Activated naive CD4-positive, alpha-beta T cell treated with Interleukin-2 at 50 U/mL for 16 hours (primary cell): ENCODE measurements at regions not wholly inside any gene's neighbourhood (a gene's known extent, or its start where the extent isn't known, plus 50 kb on each side); places are given as distances from the start of the nearest gene placed in this dataset.

ENCODE experiments used
- DNase-seq: peaks from one replicate; pipeline ENCODE4 v3.0.0-alpha.2; 2020

DNA sequence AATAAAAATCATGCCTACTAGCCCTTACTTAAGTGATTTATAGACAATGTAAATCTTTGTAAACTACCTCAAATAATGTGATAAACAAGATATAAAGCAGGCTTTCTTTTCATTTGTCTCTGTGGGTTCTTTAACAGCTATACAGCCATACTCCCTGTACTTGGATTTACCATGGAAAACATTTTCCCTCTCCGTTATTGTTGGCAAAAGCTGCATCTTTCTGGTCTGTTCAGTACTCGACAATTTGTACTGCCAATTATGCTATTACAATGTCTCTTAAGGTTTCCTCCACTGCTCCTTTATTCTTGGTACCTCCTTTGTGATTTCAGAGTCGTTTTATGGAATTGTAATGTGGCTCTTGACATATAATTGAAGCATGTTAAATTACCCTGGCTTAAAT is 426.3 kb upstream of the PKDCC start:
- no peak for DNase-seq

DNA sequence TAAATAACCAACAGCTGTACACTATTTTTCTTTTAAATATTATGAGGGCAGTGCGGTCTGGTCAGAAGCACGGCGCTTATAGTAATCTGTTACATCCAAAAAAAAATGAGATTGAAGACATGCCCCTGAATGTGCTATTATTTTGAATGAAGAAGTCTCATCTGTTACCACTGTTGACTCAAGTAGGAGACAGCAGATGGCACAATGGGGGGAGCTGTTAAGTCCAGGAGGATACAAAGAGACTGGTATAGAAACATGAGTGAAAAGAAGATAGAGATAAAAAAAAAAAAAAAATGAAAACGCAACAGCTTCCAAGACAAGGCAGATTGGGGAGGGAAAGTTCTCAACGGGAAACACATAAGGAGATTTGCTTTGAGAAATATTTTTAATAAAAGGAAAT is 425.5 kb upstream of the PKDCC start:
- no peak for DNase-seq

DNA sequence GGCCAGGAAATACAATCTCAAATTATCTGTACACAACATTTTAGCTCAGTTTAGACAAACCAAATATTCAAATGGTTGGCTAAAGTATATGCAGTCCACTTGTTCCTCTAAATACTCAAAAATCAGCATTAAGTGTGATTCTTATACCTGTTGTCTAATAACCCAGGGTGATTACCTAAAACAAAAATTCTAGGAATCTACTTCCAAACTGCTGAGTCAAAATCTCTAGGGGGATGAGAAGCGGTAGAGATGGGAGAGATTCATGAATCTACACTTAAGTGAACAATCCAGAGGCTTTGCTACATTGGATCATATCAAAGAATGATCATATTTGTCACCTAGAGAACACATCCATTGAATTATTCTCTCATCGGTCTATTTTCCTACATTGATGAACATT is 420.9 kb upstream of the PKDCC start:
- DNase-seq = no peak

DNA sequence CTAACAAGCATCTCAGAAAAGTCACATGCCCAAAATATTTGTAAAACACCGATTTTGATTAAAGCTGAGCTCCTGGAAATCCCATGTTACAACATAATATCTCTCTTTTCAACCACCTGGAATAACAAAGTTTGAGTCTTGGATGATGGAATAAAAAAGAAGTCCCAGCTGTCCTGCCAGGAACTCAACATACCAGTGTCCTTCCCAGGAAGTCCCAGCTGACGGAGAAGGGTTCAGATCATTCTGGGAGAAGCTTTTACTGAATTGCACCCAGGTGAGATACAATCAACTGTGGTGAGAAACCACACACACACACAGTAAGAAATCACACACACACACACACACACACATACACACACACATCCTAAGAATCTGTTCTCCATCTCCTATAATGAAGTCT is 413.1 kb upstream of the PKDCC start:
- no peak for DNase-seq

DNA sequence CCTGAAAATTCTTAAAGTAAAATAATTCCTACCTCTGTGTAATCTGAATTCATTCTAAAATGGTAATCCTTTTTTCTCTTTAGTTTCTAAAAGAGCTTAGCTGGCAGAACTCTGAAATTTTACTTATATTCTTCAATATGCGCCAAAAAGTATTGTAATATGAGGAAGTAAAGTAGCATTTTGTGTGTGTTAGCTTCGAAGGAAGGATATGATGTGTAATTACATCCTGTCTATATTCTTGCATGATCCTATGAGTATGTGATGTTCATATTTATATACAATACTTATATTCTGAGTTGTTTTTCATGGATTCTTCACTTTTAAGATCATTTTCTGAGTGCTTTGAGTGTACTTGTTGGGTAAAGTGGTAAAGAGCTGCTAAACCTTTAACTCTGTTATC is 402.9 kb upstream of the PKDCC start:
- DNase-seq = no peak

DNA sequence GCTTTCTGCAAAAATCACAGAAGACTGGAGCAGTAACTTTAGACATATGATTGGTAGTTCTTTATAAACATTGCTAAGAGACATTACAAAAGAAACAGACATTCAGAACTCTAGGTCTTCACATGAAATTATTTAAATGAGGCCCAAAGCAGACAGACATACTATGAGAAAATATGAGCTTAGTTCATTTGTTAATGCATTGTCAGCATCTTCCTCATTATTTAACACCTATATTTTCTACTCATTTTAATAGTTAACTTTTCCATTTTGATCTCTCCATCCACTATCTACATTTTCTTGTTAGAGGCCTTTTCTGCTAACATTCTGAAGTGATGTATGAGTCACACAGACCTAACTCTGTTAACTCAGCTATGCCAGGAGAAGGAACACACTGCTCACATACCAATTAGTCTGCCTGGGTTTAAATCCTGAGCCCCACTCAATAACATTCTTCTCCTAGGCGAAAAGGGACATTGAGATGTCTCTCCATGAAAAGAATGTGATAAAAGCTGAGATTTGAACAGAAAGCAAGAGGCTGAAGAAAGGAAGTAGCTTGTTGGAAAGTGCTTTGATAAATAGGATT is 400.3 kb upstream of the PKDCC start:
- no peak for DNase-seq

DNA sequence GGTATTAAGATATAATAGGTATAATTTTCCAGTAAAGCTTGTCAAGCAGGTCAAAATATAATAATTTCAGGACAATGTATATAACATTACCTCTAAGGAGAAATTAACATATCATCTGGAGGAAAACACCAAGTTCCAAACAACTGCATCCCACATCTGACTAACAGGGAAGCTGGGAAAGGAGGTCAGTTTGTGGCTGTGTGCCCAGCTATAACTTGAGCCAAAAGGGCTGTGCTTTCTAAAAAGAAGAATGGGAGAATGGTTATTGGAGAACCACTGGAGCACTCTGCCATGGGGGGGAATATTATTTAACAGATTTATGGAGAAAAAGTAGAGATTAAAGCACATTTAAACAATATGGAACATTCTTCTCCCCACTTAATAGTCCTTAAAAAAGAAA is 390.6 kb upstream of the PKDCC start:
- DNase-seq = no peak

DNA sequence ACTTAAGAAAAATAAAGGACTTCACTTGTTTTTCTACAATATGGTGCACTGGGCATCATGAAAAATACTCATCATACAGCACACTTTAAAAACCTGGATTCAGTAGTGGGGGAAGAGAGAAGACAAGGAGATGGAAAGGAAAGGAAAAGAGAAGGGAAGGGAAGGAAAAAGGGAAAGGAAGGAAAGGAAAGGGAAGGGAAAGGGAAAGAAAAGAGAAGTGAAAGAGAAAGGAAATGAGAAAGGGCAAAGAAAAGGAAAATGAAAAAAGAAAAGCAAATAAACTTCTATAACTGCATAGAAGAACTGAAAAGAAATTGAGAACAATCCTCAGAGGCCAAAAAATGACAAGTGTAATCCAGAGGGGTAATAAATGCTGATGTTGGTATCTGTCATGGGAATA is 388.1 kb upstream of the PKDCC start:
- DNase-seq = no peak

DNA sequence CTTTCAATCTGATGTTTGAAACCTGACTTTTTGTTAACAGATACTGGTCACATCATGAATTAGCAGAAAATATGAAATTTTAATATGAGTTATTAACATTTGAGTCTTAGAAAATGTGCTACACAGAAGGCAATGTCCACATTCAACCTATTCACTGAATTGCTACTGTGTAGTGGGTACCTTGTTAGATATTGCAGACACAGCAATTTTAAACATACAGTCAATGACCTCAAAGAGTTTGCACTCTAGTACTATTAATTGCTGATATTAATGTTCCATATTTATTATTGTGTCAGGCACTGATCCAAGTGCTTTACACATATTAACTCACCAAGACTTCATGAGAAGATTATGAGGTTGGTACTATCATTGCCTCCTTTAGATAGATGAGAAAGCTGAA is 385.4 kb upstream of the PKDCC start:
- DNase-seq = no peak

DNA sequence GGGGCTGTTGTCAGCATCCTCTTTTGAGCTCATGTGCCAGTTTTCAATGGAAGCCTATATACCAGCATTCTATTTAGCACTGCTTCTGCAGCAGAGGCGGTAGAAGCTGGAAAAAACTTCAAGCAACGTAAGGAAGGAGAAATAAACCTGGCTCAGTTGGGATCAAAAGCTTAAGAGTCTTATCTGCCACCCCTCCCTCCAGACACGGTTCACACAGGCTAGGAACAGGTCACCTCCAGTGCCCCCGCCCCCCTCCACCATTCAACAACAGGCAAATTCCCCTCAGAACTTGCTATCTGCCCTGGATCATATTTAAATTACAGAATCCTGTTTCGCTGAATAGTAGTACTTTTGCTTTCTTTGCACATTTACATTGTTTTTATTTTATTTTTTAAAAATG is 384.8 kb upstream of the PKDCC start:
- DNase-seq = no peak

DNA sequence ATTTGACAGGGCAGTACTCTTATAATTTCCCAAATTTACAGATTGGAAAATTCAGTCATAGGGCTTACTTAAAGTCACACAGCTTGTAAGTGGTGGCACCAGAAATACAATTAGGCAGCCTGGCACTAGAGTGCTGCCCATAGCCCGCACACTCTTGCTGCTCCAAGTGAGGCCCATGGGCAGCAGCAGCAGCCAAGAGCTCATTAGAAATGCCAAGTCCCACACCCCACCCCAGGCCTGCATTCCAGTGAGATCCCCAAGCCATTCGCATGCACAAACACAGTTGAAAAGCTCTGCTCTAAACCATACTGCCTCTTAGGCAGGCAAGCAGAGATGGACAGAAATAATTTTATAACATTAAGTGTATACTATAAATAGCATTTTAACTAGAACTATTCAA is 379.3 kb upstream of the PKDCC start:
- DNase-seq = no peak

DNA sequence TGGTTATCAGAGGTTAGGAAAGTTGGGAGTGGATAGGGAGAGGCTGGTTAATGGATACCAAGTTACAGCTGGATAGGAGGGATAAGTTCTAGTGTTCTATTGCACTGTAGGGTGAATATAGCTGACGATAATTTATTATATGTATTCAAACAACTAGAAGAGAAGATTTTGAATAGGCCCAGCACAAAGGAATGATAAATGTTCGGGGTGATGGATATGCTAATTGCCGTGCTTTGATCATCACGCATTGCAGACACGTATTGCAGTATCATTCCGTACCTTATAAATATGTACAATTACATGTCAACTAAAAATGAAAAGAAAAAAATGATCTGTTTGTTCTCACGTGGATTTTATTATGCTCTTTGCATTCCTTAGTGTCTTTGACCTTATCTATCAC is 369.2 kb upstream of the PKDCC start:
- no peak for DNase-seq

DNA sequence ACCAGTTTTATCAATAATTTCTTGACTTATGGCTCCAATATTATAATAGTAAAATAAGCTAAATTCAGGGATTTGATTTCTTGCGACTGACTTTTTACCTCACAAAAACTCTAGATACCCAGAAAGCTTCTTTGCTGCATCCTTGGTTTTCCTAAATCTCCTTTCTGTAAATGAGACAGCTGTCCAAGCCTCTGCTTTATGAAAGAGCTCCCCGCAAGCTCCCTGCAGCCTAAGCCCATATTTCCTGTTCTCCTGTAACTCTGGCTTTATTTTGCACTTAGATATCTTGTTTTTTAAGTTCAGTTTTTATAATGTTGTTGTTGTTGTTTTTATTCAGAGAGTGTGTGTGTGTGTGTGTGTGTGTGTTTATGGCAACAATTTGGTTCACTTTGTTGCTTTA is 361.7 kb upstream of the PKDCC start:
- DNase-seq = no peak

DNA sequence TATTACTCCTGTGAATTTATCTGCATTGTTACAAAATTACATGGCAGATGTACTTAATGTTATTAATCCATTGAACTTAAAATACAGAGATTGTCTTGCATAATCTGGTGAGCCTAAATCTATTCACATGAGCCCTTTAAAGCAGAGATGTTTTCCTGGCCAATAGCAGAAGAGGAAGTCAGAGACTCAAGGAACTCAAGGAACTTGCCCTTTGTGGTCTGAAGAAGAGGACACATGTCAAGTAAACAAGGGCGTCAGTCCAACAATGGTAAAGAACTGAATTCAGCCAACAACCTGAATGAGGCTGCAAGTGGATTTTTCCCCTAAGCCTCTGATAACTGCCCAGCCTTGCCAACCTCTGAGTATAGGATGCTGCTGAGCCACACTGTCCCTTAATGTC is 356.3 kb upstream of the PKDCC start:
- no peak for DNase-seq

DNA sequence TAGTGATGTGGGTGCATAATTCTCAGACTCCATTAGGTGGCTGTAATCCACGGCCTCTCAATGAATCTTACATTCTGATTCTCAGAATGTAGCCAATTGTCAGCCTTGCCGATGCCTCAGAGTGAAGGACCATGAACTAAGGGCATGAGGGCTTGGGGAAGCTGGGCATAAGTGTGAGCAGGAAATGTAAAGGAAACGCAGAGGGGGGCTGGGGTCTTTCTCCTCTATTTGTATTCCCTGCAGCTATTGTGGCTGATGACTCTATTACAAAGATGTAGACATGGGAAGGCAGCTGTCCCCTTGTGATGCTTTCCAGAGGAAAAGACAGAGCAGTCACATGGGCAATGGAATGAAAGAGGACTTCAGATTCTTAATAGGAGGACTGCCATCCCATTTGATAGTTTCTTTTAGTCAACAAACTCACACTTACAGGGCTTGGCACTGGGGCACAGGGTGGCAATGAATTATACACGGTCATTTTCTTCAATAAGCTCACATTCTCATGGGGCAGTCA is 353.2 kb upstream of the PKDCC start:
- no peak for DNase-seq

DNA sequence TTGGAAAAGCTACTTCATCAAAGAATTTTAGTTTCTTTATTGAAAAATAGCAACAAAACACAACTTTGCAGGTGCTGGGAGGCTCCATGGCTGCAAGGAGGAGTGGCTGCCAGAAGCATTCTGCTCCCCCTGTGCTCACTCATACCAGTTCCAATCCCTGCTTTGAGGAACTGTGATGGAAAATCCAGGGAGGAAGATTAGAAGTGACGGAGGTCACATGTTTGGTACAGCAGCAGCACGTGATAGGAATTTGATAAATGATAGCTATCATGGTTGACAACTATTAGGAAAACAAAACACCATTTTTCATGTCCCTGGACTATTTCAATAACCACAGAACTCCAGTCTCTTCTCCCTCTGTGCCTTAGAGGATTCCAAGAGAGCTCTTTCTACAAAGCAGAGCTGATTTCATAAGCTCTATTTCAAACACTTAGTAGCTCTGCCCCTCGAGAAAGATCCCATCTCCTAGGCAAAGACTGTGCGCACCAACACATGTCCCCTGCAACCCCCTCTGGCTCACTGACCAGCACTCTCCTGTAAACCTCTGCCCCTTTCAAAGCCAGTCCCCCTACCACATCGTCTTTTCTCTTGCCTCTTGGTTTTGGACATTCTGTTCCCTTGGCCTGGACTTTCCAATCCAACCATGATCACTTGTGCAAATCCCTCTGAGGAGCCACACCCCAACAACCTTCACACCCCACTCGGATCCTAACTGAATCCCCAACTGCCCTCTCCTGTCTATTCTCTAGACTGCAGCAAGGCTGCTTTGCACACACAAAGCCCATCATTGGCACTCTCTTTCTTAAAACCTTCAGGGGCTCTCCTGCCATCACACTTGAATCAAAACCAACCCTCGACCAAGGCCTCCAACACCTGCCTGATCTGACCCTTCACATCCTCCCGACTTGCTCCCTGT is 352.4 kb upstream of the PKDCC start:
- no peak for DNase-seq

DNA sequence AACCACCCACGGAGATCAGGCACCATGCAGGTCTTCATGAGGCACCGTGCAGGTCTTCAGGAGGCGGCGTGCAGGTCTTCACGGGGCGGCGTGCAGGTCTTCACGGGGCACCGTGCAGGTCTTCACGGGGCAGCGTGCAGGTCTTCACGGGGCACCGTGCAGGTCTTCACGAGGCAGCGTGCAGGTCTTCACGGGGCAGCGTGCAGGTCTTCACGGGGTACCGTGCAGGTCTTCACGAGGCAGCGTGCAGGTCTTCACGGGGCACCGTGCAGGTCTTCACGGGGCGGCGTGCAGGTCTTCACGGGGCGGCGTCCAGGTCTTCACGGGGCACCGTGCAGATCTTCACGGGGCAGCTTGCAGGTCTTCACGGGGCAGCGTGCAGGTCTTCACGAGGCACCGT is 350.4 kb upstream of the PKDCC start:
- DNase-seq = no peak

DNA sequence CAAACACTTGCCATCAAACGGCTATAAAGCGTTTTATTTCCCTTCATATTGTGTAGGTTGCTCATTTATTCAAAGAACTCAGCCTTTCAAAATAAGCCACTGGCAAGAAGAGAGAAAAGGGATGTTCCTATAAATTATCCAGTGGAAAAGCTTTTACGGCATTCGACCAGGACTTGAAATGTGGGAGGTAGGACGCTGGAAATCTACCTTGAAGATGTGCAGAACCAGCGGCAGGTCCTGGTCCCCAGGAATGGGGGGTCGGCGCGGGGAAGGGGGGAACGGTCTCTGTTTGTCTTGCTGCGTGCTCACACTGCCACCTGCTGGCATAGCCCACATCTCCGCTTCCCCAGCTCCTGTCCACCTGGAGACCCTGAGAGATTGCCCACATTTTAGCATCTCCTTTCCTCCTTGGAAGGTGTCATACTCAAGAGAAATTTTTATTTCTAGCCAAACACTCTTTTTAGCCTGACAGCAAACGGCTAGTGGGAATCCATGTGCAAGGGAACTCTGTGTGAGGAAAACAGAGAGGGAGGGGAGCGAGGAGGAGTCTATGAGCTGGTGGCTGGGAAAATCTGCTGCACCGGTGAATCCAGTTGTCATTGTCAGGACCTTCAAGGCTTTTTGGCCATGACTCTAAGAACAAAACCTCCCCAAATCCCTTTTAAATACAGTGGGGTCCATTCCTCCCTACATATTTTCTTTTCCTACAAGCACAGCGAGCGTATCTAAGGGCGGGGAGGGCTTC is 349.0 kb upstream of the PKDCC start:
- DNase-seq = no peak

DNA sequence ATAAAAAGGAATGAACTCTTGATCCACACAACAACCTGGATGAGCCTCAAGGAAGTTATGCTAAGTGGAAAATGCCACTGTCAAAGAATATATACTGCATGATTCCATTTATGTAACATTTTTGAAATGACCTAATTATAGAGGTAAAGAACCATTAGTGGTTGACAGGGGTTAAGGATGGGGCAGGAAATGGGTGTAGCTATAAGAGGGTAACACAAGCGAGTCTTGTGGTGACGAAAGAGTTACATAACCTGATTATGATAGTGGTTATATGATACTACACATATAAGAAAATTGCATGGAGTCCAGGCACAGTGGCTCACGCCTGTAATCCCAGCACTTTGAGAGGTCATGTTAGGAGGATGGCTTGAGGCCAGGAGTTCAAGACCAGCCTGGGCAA is 346.6 kb upstream of the PKDCC start:
- DNase-seq = no peak

DNA sequence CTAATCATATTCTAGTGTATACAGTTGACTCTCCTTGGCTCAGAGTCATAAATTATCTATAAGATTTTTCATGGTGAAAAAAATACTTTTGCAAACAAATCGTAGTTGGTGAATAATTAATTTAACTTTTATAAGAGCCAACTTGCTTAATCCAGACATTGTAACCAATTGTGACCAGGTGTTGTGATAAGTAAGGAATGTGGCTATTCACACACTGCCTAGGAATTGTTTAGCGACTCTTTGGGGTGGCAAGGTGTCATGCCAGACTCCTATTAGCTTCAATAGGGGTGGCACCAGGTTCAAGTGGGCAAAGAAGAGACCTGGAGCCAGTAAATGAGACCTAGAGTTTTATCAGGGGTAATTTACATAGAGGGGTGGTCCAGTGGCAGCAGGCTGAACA is 344.7 kb upstream of the PKDCC start:
- DNase-seq = no peak

DNA sequence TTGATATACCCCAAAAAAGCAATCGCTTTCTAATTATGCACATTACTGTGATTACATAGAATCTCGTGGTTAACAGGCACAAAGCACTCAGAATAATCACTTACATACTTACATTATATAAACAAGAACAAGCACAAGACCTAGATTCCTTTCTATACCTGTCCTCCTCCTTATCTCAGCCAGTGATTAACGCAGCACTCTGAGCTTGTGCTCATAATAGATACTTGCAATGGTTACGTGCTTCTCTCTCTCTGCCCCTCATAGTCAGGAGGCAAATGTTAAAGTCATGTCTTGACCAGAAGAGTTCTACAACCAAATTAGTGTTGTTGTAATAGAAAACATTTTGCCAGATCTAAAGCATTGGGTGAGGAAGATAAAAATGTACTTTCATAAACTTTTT is 342.2 kb upstream of the PKDCC start:
- DNase-seq = no peak

DNA sequence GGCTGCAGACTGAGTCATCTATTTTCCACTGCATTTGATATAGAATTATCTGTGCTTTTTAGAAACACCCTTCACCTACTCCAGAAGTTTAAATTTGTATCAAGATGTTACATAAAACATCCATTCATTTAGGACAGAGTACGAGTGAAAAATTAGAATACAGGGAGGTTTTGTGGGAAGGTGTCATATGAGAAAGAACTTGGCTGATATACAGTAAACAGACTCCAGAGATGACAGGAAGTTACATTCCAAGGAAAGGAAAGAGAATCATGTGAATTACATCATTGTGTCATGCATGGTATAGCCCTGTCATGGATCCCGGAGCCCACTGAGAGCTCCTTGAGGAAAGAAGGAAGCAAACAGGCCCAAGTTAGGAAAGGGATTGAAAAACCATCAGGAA is 341.5 kb upstream of the PKDCC start:
- no peak for DNase-seq

DNA sequence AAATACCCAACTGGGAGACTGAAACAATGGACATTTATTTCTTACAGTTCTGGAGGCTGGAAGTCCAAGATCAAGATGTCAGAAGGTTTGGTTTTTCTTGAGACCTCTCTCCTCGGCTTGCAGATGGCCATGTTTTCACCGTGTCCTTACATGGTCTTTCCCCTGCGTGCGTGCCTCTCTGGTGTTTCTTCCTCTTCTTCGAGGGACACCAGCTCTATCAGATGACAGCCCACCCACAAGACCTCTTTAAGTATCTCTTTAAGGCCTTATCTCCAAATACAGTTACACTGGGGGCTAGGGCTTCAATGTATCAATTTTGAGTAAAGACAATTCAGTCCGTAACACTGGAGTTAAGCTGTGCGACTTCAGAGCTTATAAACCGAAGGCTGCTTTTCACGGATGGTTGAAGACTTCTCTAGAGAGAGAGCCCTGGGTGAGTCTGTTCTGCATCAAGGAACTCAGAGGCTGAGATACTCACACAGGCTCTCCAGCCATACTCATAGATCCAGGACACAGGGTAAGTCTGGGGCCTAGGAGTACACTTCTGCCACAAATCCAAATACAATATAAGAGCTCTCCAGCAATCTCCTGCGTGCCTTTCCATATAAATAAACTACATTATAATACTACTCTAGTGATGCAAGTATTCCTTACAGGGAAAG is 339.9 kb upstream of the PKDCC start:
- no peak for DNase-seq
